Tibial nerve (tissue), 4 donors: ENCODE measurements at regions not wholly inside any gene's neighbourhood (a gene's known extent, or its start where the extent isn't known, plus 50 kb on each side); places are given as distances from the start of the nearest gene placed in this dataset.

Source experiments
- EP300 ChIP-seq, 2 donors: sonication (generic); formaldehyde crosslinking; IDR thresholded peaks; one replicate each; pipeline ENCODE4 v1.6.1; 2017; ENCODE audit warnings: antibody characterized with exemption in 2 of 2, mild to moderate bottlenecking in 1 of 2
- POLR2A ChIP-seq, 2 donors: fragments of 450-650 bp; IDR thresholded peaks; one replicate each; pipeline ENCODE4 v1.6.1; 2017; ENCODE audit warnings: antibody characterized with exemption in 2 of 2, mild to moderate bottlenecking in 2 of 2, moderate library complexity in 2 of 2
- TF ChIP-seq, protein P1 (sequence below), 5 experiments: fragments of 200-600 bp in 3 of 5; fragments of 450-650 bp in 2 of 5; sonication (generic) in 3 of 5; IDR thresholded peaks; one replicate each; pipeline ENCODE4 v1.5.1; 2016 to 2019; ENCODE audit warnings: antibody characterized with exemption in 5 of 5, mild to moderate bottlenecking in 3 of 5, moderate library complexity in 2 of 5

DNA sequence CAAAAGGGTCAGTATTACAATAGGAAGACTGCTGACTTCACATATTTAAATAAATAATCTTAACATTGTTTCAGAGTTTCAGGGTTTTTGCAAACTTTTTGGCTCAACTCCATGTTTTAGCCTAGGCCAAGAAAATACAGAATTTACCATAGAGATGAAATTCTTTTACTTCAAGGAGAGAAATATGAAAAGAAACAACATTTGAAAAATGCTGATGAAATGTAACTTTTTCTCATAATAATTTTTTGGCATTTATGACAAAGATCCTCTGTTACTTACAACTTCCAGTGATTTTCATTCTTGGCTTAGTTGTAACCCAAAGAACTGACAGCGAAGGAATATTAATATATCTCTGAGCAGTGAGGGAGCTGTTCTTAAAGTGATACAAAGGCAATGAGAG is 316.1 kb upstream of the EMCN start:
- TF ChIP-seq POLR2A (IDR thresholded peaks at IDR 0.05) (no peak), EP300 (IDR thresholded peaks at IDR 0.05) (no peak)
- TF ChIP-seq, protein P1, sequence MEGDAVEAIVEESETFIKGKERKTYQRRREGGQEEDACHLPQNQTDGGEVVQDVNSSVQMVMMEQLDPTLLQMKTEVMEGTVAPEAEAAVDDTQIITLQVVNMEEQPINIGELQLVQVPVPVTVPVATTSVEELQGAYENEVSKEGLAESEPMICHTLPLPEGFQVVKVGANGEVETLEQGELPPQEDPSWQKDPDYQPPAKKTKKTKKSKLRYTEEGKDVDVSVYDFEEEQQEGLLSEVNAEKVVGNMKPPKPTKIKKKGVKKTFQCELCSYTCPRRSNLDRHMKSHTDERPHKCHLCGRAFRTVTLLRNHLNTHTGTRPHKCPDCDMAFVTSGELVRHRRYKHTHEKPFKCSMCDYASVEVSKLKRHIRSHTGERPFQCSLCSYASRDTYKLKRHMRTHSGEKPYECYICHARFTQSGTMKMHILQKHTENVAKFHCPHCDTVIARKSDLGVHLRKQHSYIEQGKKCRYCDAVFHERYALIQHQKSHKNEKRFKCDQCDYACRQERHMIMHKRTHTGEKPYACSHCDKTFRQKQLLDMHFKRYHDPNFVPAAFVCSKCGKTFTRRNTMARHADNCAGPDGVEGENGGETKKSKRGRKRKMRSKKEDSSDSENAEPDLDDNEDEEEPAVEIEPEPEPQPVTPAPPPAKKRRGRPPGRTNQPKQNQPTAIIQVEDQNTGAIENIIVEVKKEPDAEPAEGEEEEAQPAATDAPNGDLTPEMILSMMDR (IDR thresholded peaks at IDR 0.05) = no peak
